Activated T-helper 2 cell treated with anti-CD3 and anti-CD28 coated beads, Interferon-gamma antibody, Interleukin-2, Interleukin-4, amounts not matched to agents 10 μg/mL and 5 μg/mL and 100 μg/mL, durations not matched to agents 14 hours and 24 hours and 36 hours (primary cell): ENCODE measurements at regions not wholly inside any gene's neighbourhood (a gene's known extent, or its start where the extent isn't known, plus 50 kb on each side); places are given as distances from the start of the nearest gene placed in this dataset.

ENCODE experiments used
- DNase-seq: peaks from one replicate; pipeline ENCODE4 v3.0.0; 2021; ENCODE audit warnings: low spot score
- H3K27ac Mint-ChIP-seq: one replicate; pipeline ENCODE4 v1.8.0; 2021; ENCODE audit warnings: mixed read lengths
- H3K27me3 Mint-ChIP-seq: one replicate; pipeline ENCODE4 v1.8.0; 2021; ENCODE audit warnings: low read depth, mixed read lengths
- H3K36me3 Mint-ChIP-seq: one replicate; pipeline ENCODE4 v1.8.0; 2021; ENCODE audit warnings: low read depth, mixed read lengths
- H3K4me1 Mint-ChIP-seq: one replicate; pipeline ENCODE4 v1.8.0; 2021; ENCODE audit warnings: low read depth, mixed read lengths
- H3K4me3 Mint-ChIP-seq: one replicate; pipeline ENCODE4 v1.8.0; 2021; ENCODE audit warnings: low read depth, mild to moderate bottlenecking, moderate library complexity, mixed read lengths
- H3K9me3 Mint-ChIP-seq: one replicate; pipeline ENCODE4 v1.8.0; 2021; ENCODE audit warnings: mixed read lengths
- intact Hi-C: fragments of 100-400 bp; cut with micrococcal nuclease; formaldehyde crosslinking; loops from one replicate; pipeline ENCODE4 v1.15.1; 2023

- Mint-ChIP-seq H3K9me3 (peaks cover 5% of the 10 kb centered on the region), H3K27me3 (no peaks in the 10 kb centered on the region), H3K27ac (no peak overlapping the region), H3K4me3 (no peak overlapping the region), H3K4me1 (no peaks in the 10 kb centered on the region), H3K36me3 (no peaks in the 10 kb centered on the region)
- intact Hi-C loops, result no loop called here
- no peak for DNase-seq
These were observed 308.2 kb upstream of the NEBL start for GRCh38 chr10:21205328-21205727.

DNA sequence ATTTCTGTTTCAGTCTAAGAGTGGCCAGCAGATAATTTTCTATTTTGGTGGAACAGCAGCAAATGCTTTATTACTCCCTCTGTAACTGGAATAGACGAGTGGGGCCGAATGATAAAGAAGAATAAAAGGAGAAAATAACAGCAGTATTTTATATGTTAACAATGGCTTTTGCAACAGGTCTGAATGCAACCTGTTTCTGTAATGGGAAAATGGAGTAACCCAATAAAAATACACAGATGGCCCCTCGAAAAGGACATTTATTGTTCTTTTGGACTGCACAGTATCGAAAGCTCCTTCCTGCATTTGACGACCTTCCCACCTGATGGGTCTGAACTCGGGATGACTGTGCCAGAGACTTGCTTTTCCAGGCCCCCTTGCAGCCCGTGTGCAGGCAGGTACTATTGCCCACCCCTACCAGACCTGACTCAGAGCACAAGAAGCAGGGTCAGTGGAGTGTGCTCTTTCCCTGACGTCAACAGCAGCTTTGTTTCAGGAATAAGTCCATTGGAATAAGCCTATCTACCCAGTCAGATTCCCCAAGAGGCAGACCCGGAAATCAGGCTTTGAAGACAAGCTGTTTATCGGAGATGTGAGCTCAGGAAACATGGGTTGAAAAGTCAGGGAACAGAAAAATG, 306.5 kb upstream of the NEBL start:
- H3K36me3 Mint-ChIP-seq, result no peaks in the 10 kb centered on the region
- H3K4me3 Mint-ChIP-seq, result no peak overlapping the region
- no peaks in the 10 kb centered on the region for H3K27me3 Mint-ChIP-seq
- H3K9me3 Mint-ChIP-seq, result peaks cover 6% of the 10 kb centered on the region
- DNase-seq, result no peak
- intact Hi-C loops, result no loop called here
- H3K27ac Mint-ChIP-seq, result no peak overlapping the region
- no peaks in the 10 kb centered on the region for H3K4me1 Mint-ChIP-seq

GRCh38 chr10:21202776-21203462, 305.8 kb upstream of the NEBL start:
- Mint-ChIP-seq H3K27me3 (no peaks in the 10 kb centered on the region), H3K9me3 (peaks cover 11% of the 10 kb centered on the region), H3K4me3 (no peak overlapping the region), H3K36me3 (no peaks in the 10 kb centered on the region), H3K4me1 (no peaks in the 10 kb centered on the region), H3K27ac (no peak overlapping the region)
- DNase-seq, result no peak
- intact Hi-C loops, result no loop called here

- no peak for DNase-seq
- intact Hi-C loops, result no loop called here
- H3K9me3 Mint-ChIP-seq, result peaks cover 18% of the 10 kb centered on the region
- no peak overlapping the region for H3K4me3 Mint-ChIP-seq
- H3K36me3 Mint-ChIP-seq, result no peaks in the 10 kb centered on the region
- H3K27me3 Mint-ChIP-seq, result no peaks in the 10 kb centered on the region
- H3K4me1 Mint-ChIP-seq, result no peaks in the 10 kb centered on the region
- no peak overlapping the region for H3K27ac Mint-ChIP-seq
These were observed 302.4 kb upstream of the NEBL start for GRCh38 chr10:21199501-21199900.

- Mint-ChIP-seq H3K4me1 (no peaks in the 10 kb centered on the region), H3K36me3 (no peaks in the 10 kb centered on the region), H3K9me3 (peaks cover 18% of the 10 kb centered on the region), H3K27me3 (no peaks in the 10 kb centered on the region), H3K27ac (no peak overlapping the region), H3K4me3 (no peak overlapping the region)
- no peak for DNase-seq
- intact Hi-C loops, result no loop called here
These were observed 300.7 kb upstream of the NEBL start for GRCh38 chr10:21197838-21198237.

- no peak overlapping the region for H3K4me3 Mint-ChIP-seq
- no peak overlapping the region for H3K27ac Mint-ChIP-seq
- no peaks in the 10 kb centered on the region for H3K27me3 Mint-ChIP-seq
- H3K36me3 Mint-ChIP-seq, result no peaks in the 10 kb centered on the region
- DNase-seq, result no peak
- intact Hi-C loops, result no loop called here
- peaks cover 18% of the 10 kb centered on the region for H3K9me3 Mint-ChIP-seq
- H3K4me1 Mint-ChIP-seq, result no peaks in the 10 kb centered on the region
These were observed 299.8 kb upstream of the NEBL start for GRCh38 chr10:21196822-21197395.

DNA sequence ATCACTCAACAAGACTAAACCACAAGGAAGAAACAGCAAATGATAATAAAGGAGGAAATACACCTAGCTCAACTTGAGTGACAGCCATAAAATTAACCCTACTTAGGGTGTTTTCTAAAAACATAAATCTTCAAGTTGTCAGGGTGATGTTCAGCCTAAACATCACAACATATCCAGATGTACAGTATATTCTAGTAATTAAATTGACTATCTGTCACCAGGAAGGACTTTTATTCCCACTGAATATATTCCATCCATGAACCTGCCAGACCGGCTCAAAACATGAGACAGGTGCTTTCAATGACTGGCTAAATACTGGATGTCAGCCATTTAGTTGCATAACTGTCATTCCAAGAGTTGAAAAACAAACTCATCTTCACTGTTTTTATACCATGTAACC, 298.1 kb upstream of the NEBL start:
- intact Hi-C loops, result no loop called here
- Mint-ChIP-seq H3K4me3 (no peak overlapping the region), H3K27ac (no peak overlapping the region), H3K4me1 (peaks cover 1% of the 10 kb centered on the region), H3K9me3 (peaks cover 18% of the 10 kb centered on the region), H3K27me3 (no peaks in the 10 kb centered on the region), H3K36me3 (no peaks in the 10 kb centered on the region)
- DNase-seq, result no peak

GRCh38 chr10:21194510-21194993, 297.4 kb upstream of the NEBL start:
- no peak for DNase-seq
- Mint-ChIP-seq H3K36me3 (no peaks in the 10 kb centered on the region), H3K27ac (no peak overlapping the region), H3K27me3 (no peaks in the 10 kb centered on the region), H3K4me1 (peaks cover 1% of the 10 kb centered on the region), H3K9me3 (peaks cover 18% of the 10 kb centered on the region), H3K4me3 (no peak overlapping the region)
- intact Hi-C loops, result no loop called here

DNA sequence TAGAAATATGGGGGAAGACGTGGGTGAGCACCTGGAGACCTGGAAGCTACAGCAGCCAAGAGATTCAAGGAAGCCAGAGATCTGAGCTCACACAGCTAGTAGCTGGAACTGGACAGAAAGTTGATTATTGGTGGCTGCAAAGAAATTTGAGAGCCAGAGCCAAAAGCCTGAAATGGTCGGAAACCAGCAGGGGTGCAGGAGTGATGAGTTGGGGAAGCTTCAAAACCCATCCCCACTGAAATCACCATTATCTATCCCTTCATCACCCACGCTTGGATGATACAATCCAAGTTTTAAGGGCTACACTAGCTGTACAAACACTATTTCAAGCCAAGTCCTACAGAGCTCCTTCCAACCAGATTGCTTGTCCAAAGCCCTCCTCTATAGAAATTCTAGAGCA, 296.1 kb upstream of the NEBL start:
- intact Hi-C loops, result no loop called here
- Mint-ChIP-seq H3K36me3 (no peaks in the 10 kb centered on the region), H3K27ac (no peak overlapping the region), H3K27me3 (no peaks in the 10 kb centered on the region), H3K4me1 (peaks cover 1% of the 10 kb centered on the region), H3K9me3 (peaks cover 13% of the 10 kb centered on the region), H3K4me3 (no peak overlapping the region)
- DNase-seq, result no peak

- Mint-ChIP-seq H3K27me3 (no peaks in the 10 kb centered on the region), H3K9me3 (peaks cover under 1% of the 10 kb centered on the region), H3K4me1 (peaks cover 1% of the 10 kb centered on the region), H3K36me3 (no peaks in the 10 kb centered on the region), H3K27ac (no peak overlapping the region), H3K4me3 (no peak overlapping the region)
- intact Hi-C loops, result no loop called here
- no peak for DNase-seq
These were observed 294.4 kb upstream of the NEBL start for GRCh38 chr10:21191512-21191911.

- DNase-seq, result no peak
- no peak overlapping the region for H3K27ac Mint-ChIP-seq
- H3K9me3 Mint-ChIP-seq, result no peaks in the 10 kb centered on the region
- no peak overlapping the region for H3K4me3 Mint-ChIP-seq
- no peaks in the 10 kb centered on the region for H3K27me3 Mint-ChIP-seq
- H3K4me1 Mint-ChIP-seq, result no peaks in the 10 kb centered on the region
- no peaks in the 10 kb centered on the region for H3K36me3 Mint-ChIP-seq
- intact Hi-C loops, result no loop called here
These were observed 287.9 kb upstream of the NEBL start for GRCh38 chr10:21184984-21185383.

GRCh38 chr10:21184216-21184615, 287.1 kb upstream of the NEBL start:
- no peaks in the 10 kb centered on the region for H3K36me3 Mint-ChIP-seq
- no peaks in the 10 kb centered on the region for H3K4me1 Mint-ChIP-seq
- no peak overlapping the region for H3K4me3 Mint-ChIP-seq
- H3K9me3 Mint-ChIP-seq, result no peaks in the 10 kb centered on the region
- H3K27me3 Mint-ChIP-seq, result no peaks in the 10 kb centered on the region
- intact Hi-C loops, result no loop called here
- no peak overlapping the region for H3K27ac Mint-ChIP-seq
- no peak for DNase-seq

DNA sequence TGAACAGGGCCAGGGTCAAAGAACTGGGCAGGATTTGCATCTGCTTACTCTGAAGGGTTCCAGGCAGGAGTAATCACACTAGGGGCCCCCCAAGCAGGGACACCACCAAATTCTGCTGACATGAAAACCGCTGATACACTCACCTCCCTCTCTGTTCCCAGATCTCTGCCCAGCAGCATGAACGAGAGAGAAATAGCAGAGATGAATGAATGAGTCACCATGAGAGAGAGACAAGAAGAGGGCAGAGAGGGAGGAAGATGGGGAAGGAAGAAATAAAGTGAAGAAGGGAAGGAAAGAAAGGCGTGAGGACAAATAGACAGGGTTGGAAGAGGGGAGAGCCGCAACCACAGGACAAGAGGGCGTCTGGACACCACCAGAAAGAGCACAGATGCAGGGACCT, 285.9 kb upstream of the NEBL start:
- no peak for DNase-seq
- no peak overlapping the region for H3K4me3 Mint-ChIP-seq
- H3K4me1 Mint-ChIP-seq, result no peaks in the 10 kb centered on the region
- peaks cover 5% of the 10 kb centered on the region for H3K27me3 Mint-ChIP-seq
- H3K9me3 Mint-ChIP-seq, result no peaks in the 10 kb centered on the region
- H3K36me3 Mint-ChIP-seq, result no peaks in the 10 kb centered on the region
- H3K27ac Mint-ChIP-seq, result no peak overlapping the region
- intact Hi-C loops, result no loop called here
